ENCODE measurements at regions not wholly inside any gene's neighbourhood (a gene's known extent, or its start where the extent isn't known, plus 50 kb on each side); places are given as distances from the start of the nearest gene placed in this dataset.
"Not testable (repeated sequence)": the region's sequence is repeated elsewhere in the genome, so short reads cannot be mapped to it uniquely, and the experiment has no call there.

- DNase-seq, result no peak
Measured at GRCh38 chr10:85032981-85033380, 704.6 kb downstream of the CCSER2 start.

- DNase-seq, result no peak
Measured at GRCh38 chr10:85036661-85037060, 708.3 kb downstream of the CCSER2 start.

DNA sequence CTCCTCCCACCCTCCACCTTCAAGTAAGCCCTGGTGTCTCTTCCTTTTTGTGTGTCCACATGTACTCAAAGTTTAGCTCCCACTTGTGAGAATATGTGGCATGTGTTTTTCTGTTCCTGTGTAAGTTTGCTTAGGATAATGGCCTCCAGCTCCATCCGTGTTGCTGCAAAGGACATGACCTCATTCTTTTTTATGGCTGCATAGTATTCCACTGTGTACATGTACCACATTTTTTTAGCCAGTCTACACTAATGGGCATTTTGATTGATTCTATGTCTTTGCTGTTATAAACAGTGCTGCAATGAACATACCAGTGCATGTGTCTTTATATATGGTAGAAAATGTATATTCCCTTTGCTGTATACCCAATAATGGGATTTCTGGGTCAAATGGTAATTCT lies 710.9 kb downstream of the CCSER2 start:
- no peak for DNase-seq

GRCh38 chr10:85043207-85043606 lies 714.8 kb downstream of the CCSER2 start:
- no peak for DNase-seq

DNA sequence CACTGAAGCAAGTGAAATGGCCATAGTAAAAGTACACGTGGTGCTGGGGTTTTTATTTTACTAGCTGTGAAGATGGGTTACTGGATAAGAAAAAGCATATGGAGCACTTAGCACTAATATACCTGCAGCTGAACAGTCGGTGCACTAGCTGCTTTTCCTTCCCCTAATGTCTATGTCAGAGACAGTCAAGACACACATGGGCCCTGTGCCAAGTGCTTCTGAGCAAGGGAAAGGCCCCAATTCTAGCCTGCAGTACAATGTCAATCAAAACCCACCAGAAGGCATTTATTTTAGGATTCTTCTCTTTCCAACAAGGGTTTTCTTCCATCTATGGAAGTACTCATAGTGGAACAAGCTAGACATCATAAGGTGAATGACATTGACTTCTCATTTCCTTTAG lies 716.7 kb downstream of the CCSER2 start:
- no peak for DNase-seq

DNA sequence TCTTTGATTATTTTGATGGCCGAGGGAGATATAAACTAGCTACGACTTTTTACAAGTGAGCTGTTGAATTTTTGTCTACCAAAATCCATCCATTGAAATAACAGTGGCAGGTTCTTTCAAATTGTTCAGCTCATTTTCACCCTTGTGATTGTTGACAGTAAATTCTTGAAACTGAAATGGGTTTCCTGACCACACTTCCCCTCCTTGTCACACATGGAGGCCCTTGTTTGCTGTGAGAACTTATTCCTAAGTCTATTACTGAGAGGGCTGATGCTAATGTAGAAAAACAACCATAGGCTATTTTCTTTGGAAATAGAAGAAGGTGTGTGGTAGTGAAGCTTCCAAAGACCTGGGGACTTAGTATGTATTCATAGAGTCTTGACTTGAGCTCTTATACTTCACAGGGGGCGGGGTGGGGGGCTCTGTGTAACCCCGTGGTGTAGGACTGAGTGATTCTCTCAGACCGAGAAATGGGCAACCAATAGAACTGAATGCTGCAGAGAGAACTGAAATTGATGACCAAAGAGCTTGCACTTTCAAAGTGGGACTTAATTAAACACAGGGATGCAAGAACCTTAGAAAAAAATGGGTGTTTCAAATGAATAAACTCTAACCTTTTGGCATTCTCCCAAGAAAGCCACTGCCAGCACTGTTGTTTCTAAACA lies 718.9 kb downstream of the CCSER2 start:
- DNase-seq, result no peak

- no peak for DNase-seq
Measured at GRCh38 chr10:85047979-85048378, 719.6 kb downstream of the CCSER2 start.

GRCh38 chr10:85048644-85049043 lies 720.3 kb downstream of the CCSER2 start:
- DNase-seq, result no peak

DNA sequence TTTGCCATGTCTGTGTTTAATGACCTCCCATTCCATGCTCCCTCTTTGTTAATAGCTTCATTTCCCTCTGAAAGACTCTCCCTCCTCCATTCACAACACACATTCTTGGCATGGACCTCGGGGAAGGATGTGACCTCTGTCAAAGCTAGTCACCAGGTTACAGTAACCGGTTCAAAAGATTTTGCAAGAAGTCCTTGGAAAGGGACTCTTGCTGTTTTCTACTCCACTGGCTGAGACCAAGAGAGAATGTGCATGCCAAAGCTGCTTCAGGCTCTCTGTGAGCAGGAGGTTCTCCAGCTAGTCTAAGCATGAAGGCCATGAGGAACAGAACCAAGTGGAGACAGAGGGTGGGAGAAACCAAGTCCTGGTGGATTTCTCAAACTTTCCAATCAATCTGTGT lies 732.6 kb downstream of the CCSER2 start:
- no peak for DNase-seq

DNA sequence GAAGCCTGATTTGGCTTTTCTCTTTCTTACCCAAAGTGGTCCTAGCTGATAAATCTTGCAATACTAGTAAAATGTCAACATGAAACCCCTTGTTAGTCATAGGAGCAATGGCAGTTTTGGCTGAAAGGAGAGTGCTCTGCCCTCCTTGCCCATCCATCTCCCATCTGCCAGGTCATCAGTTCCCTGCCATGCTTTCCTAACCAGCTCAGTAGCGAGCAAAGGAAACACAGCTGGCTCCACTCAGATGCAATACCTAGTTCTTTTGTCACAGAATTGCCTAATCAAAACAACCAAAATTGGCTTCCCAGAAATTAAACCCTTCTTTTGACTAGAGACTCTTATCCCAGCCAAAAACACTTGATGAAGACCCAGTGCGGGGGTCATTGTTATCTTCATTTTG lies 733.0 kb downstream of the CCSER2 start:
- no peak for DNase-seq

GRCh38 chr10:85067955-85068354 lies 739.6 kb downstream of the CCSER2 start:
- DNase-seq, result no peak

DNA sequence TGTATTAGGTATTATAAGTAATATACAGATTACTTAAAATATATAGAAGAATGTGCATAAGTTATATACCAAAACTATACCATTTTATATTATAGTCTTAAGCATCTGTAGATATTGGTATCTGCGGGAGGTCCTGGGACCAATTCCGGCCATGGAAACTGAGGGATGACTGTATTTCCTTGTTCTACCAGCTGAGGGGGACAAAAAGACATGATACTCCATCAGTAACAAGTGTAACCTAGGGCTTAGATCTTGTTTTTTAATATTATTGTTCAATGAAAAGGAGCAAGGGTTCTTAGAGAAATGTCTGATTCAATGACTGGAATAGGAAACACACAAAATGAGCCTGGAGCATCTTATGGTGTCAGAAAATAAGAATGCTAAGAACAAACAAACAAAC lies 752.5 kb downstream of the CCSER2 start:
- no peak for DNase-seq

DNA sequence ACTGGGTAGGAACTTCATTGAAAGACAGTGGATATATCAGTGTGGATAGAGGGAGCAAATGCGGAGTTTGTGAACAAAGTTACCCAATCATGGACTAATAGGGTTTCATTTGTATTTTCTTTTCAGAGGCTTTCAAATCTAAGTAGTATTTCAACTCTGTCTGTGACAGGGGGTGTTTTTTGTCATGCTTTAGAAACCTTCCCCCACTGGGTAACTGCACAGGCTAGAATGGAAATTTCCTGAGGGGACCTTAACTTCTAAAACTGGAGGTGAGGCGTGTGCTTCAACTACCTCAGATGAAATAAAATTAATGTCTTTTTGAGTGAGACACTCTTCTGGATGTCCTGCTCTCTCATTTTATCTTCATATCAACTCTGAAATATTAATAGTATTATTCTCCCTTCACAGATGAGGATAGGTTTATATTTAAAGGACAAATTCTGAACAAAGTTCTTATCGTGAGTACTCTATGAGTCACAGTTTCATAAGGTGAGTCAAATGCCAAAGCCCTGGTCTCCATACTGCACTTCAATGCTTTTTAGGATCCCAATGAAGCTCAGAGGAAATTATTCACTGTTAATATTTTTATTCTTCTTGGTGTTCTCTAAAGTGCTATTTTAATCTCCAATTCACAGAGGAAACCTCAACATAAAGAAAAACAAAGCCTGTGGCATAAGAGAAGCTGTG lies 770.6 kb downstream of the CCSER2 start:
- DNase-seq, result no peak

DNA sequence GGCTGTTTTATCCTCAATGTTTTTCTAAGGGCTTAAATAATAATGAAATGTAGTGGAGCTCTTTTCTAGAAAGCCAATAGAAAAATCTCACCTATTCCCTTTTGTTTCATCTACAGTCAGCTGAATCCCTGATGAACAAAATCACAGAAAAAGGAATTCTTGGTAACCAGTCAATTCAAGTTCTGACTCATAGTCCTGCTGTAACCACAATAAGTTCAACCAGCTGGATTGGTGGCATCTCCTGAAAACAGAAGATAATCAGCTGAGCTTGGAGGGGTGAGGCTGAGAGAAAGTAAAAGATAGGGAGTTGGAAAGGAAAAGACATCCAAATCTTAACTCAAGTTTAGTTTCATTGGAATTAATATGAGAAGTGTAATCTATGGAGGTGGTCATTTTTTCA lies 772.1 kb downstream of the CCSER2 start:
- no peak for DNase-seq

GRCh38 chr10:85105614-85106255 lies 777.3 kb downstream of the CCSER2 start:
- no peak for DNase-seq

GRCh38 chr10:85111271-85111670 lies 782.9 kb downstream of the CCSER2 start:
- no peak for DNase-seq

GRCh38 chr10:85124603-85125051 lies 796.2 kb downstream of the CCSER2 start:
- DNase-seq, result no peak

GRCh38 chr10:85137253-85137652 lies 808.9 kb downstream of the CCSER2 start:
- DNase-seq, result no peak

DNA sequence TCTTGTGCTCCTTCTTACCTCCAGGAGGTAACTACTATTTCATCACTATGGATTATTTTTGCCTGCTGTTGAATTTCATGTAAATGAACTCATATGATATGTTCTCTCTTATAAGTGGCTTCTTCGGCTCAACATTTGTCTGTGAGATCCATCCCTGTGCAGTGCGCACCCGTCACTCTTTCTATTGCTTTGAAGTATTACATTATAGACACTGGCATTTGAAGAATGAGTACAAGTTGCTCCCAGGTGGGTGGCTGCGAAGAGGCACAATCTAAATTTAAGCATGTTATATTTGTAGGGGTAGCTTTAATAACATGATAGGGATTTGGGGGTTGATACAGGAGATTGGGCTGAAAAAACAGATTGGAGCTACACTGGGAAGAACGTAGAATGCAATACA lies 809.7 kb downstream of the CCSER2 start:
- no peak for DNase-seq

DNA sequence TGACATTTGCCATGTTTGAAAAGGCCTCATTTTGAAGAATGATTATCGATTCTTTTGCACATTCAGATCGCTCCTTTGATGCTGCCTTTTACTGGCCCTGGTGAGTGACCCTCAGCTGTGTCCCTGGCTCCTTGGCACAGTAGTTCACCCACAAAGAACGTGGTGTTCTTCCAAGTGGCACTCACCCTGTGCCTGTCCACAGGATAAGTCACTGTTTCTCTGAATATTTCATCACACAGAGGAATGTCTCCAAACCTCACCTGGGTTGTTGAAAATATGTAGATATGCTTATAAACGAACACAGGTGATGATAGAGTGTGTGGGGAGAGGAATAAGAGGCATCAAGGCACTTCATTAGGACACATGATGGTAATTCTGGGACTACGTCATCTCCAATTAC lies 810.7 kb downstream of the CCSER2 start:
- DNase-seq, result no peak

- not testable (repeated sequence) for DNase-seq
Measured at GRCh38 chr10:85141520-85141919, 813.1 kb downstream of the CCSER2 start.

DNA sequence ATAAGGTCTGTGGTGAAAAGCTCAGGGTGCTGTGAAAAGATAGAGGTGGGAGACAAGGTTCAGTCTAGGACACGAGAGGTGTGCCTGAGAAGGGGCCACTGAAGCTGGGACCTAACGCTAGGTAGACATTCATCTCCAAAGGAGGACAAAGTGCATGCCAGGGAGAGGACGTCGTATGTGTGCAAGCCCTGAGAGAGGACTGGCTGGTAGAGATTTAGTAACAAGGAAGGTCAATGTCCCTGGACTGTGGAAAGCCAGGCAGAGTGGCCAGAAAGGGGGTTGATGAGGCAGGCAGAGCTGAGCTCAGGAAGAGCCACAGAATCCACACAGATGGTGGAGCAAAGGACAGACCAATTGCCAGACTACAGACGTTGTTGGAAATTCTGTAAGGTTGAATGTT lies 817.6 kb downstream of the CCSER2 start:
- DNase-seq, result no peak

DNA sequence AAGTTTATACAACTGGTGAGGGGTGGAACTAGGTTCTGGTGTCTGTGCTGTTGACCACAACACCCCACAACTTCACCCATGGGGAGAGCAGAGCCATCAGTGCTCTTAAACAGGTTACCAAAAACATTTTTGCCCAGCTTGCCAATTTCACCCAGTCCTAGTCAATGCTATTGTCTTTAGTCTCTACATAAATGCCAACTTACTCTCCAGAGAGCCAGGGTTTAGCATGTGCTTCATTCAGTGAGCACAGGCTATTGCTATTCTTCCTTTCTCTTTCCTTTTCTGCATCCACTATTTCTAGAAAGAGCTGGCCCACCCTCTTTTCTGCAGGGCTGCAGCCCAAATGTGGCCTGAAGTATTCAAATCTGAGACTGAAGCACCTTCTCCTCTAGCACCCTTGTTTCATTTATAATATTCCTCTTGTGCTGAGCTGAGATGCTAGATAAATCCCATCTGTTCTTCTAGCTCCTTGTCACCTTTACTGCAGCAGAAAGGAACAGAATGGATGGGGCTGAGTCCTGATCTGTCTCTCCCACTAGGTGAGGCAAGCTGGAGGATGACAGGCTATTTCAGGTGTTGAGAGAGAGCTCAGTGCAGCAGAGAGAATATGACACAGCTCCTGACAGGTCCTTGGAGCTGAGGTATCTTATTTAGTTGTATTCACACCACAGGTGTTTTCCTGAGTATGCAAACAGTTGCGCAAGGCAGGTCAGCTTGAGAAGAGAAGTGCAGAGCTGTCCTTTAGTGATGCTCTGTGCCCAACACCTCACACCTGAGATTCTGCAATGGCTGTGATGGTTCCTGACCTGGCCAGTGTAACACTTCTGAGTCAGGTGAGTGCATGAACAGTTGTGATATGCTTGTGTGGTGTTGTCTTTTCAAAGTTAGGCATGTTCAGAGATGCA lies 819.2 kb downstream of the CCSER2 start:
- no peak for DNase-seq
